HuH-7 (cell line): ENCODE measurements at regions not wholly inside any gene's neighbourhood (a gene's known extent, or its start where the extent isn't known, plus 50 kb on each side); places are given as distances from the start of the nearest gene placed in this dataset.

Source experiments
- DNase-seq: peaks from one replicate; pipeline ENCODE4 v3.0.0; 2011; ENCODE audit warnings: low spot score

- DNase-seq, result no peak
These were observed 89.9 kb upstream of the MAGI1 start for GRCh38 chr3:66128623-66129022.

- no peak for DNase-seq
These were observed 82.6 kb upstream of the MAGI1 start for GRCh38 chr3:66121318-66121717.

DNA sequence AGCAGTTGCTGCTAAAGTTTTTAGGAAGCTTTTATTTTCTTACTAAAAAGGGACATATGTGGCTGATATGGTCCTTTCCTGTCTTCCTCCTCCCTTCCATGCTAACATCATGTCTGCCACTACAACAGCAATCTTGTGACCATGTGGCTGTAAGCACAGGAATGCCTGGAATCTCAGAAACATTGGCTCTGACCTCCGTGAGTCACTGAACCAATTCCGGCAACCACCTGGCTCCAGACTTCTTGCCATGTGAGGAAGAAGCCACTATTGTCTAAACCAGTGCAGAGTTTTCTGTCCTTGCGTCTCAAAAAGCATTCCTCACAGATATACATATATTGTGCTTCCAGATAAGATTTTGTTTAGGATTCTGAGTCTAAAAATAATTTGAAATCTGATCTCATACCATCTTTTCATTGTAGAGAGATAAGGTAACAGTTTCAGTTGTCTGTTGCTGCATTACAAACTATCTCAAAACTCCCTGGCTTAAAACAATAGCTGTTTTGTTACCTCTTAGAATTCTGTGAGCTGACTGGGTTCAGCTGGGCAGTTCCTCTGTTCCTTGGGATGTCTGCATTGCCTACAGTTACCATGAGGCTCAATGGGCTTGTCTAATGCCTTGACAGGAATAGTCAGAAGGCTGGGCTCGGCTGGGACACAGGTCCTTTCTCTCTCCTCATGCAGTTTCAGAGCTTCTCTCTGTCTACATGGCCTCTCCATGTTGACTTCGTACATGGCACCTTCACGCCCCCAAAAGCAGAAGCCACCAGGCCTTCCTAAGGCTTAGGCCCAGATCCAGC, 77.3 kb upstream of the MAGI1 start:
- DNase-seq, result no peak

GRCh38 chr3:66113542-66113941, 74.8 kb upstream of the MAGI1 start:
- no peak for DNase-seq

GRCh38 chr3:66110840-66111239, 72.1 kb upstream of the MAGI1 start:
- no peak for DNase-seq

DNA sequence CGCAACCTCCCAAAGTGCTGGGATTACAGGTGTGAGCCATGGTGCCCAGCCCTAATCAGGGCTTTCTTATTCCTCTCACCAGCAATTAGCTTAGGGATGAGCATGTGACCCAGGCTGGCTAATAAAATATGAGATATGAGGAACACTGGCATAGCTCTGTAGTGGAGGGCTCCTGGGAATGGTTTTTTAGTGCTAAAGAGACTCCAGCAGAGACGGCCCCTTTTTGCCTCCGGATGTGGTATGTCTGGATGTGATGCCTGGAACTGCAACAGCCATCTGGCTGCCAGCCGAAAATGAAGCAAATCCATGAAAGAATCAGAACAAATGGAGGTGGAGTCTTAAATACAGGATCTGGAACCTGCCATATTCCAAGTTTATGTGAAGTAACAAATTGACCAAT, 69.1 kb upstream of the MAGI1 start:
- DNase-seq, result no peak

DNA sequence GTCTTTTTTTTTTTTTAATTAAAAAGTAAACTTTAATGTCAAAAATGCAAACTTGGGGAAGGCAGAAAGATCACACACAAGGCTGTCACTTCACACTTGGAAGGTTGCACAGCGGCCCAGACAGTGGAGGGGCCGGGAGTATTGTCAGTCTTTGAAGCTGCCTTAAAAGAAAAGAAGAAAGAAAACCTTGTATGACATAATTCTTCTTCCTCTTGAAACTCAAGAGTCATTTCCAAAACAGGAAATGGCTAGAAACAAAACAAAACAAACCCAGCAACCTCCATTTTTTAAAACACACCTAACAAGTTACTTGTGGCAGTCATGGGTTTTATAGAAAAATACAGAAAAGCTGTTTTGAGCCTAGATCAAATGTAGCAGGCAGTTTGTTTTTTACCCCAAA, 68.1 kb upstream of the MAGI1 start:
- DNase-seq, result no peak

GRCh38 chr3:66104535-66104934, 65.8 kb upstream of the MAGI1 start:
- DNase-seq, result no peak

DNA sequence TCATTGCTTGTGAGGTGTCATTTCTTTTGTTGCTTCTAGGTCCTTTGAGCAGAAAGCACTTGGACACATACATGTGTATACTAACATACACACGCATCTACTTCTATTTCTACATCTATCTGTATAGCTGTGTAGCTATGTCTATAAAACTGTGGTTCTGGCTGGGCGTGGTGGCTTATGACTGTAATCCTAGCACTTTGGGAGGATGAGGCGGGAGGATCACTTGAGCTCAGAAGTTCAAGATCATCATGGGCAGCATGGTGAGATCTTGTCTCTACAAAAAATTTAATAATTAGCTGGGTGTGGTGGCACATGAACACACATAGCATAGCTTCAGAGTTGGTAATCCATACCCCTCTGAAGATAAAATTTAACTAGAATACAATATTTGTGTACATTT, 65.0 kb upstream of the MAGI1 start:
- no peak for DNase-seq

- no peak for DNase-seq
These were observed 63.2 kb upstream of the MAGI1 start for GRCh38 chr3:66101901-66102300.

DNA sequence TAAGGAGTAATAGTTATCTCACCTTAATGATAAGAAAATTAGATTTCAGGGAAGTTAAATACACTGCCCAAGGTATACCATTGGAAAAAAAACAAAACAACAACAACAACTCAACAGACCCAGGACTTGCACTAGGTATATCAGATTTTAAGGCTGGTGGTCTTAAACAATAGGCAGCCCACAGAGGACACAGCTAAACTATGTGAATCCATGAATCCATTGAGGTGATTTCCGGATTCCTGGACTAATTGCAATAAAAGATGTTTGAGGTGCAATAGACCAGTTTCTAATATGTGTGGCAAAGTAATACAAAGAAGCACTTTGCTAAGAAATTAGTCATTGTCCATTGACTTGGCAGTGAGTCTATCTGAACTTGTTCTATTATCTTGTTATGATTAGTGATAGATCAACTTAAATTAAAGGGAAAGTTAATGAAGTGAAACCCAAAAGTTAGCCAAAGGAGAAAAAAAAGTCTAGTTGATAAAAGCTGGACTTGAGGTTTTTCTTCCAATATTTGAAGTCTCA, 60.9 kb upstream of the MAGI1 start:
- DNase-seq, result no peak

DNA sequence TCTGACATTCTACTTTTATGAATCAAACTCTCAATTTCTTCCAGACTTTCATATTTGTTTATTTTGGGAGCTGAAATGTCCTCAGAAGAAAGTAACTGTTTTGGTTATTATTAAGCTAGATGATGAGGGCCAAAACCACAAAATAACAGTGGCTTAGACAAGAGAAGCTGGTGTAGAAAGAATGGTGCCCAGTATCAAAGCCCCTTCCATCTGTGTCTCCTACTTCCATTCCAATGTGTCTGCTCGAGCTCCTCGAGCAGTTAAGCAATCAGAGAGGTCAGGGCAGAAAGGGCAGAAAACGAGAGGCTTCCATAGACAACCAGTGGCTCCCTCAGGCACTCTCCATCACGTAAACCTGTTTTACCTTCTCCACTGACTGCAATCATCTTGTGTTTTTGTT, 59.7 kb upstream of the MAGI1 start:
- no peak for DNase-seq

DNA sequence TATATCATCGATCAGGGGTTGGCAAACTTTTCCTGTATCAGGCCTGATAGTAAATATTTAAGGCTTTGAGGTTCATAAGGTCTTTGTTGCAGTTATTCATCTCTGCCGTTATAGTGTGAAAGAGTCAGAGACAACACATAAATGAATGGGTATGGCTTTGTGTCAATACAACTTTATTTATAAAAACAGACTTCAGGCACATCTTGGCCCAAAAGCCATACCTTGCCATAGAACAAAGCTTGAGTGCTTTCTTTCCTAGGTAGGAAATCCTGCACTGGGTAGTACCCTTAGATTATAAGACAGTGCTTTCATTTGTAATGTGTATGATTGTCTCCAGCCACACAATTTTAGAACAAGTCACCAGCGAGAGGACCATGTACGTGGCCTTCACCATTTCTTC, 58.9 kb upstream of the MAGI1 start:
- no peak for DNase-seq

- no peak for DNase-seq
These were observed 56.7 kb upstream of the MAGI1 start for GRCh38 chr3:66095295-66096001.

- no peak for DNase-seq
These were observed 55.3 kb upstream of the MAGI1 start for GRCh38 chr3:66093981-66094380.

- no peak for DNase-seq
These were observed 53.7 kb upstream of the MAGI1 start for GRCh38 chr3:66092175-66092995.
